HG03457 (cell line): ENCODE measurements at regions not wholly inside any gene's neighbourhood (a gene's known extent, or its start where the extent isn't known, plus 50 kb on each side); places are given as distances from the start of the nearest gene placed in this dataset.

Experiments
- ATAC-seq: cut with Tn5 transposase; IDR thresholded peaks from one replicate; pipeline ENCODE4 v1.9.1; 2021; ENCODE audit warnings: moderate number of reproducible peaks; ENCODE audit not compliant: unreplicated experiment

DNA sequence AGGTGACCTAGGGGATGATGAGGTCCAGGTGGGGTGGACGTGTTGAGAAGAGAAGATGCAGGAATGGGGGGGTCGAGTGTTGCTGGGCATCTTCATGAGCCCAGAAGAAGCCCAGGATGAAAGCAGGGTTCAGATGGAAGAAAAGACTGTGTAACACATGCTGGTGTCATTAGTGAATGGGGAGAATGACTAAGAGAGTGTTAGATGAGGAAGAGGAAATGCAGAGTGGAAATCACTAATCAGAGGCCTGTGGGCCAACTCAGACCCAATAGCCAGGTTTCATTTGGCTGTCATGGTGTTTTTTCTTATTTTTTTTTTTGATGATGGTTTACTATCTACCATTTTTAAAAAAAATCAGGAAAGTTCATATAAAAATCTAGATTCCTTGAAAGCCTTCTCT lies 180.8 kb upstream of the CAMK1G start:
- ATAC-seq: no peak

DNA sequence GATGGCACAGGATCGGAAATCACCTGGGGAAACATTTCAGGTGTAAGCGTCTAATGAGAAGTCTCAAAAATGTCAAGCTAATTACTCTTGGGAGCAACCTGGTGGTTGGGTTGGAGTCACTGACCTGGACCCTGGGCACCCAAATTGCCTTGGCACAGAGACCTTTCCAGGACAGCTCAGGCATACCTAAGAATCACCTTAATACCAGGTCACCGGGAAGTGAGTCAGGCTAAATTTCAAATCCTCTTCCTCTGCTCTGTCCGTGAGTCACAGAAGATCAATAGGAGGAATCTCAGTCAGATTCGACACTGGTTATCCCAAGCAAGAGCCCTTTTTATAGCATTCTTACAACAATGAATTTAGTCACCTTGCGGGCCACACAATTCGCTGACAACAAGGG lies 179.6 kb upstream of the CAMK1G start:
- ATAC-seq: no peak

DNA sequence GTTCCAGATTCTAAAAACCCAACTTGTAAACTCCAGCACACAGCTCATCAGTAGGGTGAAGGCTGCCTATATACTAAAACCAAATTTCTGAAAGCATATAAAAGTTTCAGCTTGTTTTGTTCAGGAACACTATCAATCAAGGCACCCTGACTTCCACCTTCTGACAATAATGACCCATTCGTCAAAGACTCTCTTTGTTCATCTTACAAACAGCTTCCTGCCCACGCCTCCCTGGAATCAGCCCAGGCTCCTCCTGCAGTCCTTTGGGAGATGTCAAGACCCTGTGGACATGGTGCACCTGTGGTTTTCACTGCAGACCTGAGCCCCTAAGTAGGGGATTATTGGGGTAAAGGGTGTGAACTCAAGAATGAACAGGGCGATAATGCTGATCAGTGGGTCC lies 178.9 kb upstream of the CAMK1G start:
- no peak for ATAC-seq

DNA sequence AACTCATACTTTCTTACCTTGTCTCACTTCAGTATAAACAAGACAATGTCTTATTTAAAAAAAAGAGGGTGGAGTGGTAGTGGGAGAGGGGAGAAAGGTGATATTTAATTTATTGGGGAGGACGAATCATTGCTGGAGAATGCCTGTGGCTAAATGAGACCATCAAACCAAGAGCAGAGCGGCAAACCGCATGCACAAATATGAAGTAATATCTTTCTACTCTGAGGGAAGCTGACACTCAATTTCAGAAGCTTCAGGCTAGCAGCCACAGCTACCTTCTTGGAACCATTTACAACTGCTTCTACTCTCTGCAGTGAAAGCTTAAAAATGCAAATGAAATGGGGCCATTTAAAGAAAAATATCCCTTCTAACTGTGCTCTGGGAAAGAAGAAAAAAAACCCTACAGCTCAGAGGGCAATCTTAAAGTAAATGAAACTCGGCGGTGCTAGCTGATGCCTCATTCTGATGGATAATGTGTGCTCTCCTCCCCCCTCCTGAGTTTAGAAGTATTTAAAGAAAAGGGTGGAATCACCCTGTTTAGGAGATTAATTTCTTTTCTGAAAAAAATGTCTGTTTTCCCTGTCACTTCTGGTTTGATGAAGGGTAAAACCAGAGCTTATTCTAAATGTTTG lies 178.2 kb upstream of the CAMK1G start:
- ATAC-seq: no peak

DNA sequence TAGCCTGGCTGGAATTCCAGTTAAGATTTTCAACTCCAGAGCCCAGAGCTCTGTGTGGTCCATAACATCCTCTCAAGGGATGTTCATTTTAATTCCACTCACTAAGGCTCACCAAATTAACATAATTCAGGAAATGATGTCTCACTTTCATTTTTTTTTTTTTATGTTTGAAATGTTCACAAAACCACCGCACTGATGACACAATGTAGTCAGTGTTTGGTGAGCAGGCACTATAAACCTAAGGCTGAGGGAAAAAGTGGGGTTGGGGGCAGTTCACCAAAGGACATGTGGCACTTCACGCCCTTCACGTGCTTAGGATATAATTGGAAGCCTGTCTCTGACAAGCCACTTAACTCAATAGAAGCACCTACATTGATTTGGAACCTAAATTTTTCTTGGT lies 177.3 kb upstream of the CAMK1G start:
- ATAC-seq: no peak

DNA sequence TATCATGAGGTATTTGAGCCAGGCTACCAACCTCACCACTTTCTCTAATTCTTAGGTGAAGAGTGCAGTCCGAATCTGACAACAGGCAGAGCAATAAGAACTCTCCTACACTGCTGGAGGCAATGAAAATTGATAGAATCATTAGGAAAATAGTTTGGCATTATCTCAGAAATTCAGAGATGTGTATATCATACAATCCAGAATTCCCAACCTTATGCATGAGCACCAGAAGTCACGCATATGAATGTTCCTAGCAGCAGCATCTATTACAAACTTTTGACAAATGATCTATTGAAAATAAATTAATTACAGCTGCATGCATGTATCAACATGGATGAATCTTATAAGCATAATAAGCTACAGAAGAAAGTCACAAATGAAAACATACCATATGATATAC lies 176.9 kb upstream of the CAMK1G start:
- ATAC-seq: no peak

DNA sequence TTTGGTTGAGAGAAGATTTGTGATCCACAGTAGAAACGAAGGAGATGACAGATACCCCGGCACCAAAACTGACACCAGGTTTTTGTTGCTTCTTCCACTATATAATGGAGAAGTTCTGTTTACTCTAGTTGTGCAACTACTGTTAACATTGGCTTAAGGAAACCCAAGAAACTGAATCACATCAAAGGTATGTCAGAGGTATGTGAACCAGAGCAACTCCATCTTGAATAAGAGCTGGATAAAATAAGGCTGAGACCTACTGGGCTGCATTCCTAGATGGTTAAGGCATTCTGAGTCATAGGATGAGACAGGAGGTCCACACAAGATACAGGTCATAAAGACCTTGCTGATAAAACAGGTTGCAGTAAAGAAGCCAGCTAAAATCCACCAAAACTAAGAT lies 173.7 kb upstream of the CAMK1G start:
- no peak for ATAC-seq

DNA sequence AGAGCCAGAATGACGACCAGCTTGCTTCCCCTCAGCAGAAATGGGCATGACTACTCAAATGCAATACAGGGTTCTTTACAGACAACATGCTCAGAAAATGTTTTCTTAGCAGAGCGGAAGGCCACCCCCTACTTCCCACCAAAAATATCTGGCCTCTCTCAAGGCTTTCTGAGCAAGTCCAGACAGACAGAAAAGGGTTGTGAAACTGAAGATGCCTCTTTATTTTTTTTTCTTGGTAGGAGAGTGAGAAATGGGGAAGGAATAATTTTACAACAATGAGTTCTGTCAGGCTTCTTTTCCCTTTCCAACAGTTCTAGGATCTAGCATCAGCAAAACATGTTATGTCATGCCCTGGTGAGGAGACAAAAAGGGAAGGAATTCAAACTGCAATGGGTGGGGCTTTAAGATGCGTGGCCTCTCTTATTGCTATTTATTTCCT lies 172.0 kb upstream of the CAMK1G start:
- no peak for ATAC-seq

DNA sequence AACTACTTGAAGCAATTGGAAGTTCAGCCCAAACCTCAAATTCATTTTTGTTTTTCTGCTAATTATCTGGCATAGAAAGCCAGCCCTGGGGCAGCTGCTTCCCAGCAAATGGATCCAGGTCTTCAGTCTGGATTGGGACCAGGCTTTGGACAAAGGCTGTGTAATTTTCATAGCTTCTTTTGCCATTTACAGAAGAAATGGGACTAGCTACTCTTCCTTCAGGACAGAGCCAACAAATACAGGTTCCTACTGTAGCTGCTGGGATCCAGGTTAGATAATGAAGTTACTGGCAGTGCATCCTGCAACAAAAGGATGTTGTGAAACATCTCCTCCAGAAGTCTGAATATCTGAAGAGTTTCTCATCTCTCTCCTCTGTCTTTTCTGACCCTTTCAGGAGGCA lies 171.5 kb upstream of the CAMK1G start:
- no peak for ATAC-seq

DNA sequence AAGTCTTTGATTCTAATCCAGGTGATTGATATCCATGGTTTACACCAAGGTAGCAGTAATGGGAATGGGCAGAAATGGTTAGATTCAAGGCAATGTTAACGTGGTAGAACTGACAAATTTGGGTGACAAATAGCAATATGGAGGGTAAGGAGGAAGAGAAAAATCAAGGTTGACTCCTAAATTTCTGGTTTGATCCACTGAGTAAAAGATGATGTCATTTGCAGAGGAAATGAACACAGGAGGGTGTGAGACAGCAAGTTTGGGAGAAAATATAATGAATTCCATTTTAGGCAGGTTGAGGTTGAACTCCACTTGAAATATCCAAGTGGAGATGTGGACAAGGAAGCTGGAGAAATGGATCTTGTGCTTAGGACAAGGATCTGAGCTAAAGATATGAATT lies 170.9 kb upstream of the CAMK1G start:
- no peak for ATAC-seq

DNA sequence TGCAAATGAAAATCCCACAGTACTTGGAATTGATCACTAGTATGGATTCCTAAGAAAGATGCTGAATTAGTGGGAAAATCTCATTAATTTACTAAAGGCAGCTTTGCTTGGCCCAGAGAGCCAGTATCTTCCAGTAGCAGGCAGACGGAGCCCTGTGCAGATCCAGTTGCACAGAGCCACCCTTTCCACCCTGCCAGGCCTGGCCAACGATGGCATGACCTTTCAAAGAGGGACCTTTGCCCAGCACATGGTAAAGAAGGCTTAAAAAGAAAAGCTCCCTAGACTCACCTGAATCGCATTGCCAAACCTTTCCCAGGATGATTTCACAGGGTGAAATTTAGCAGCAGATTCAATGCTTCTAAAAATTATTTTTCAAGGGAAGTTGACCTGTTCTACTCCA lies 170.5 kb upstream of the CAMK1G start:
- ATAC-seq: no peak

DNA sequence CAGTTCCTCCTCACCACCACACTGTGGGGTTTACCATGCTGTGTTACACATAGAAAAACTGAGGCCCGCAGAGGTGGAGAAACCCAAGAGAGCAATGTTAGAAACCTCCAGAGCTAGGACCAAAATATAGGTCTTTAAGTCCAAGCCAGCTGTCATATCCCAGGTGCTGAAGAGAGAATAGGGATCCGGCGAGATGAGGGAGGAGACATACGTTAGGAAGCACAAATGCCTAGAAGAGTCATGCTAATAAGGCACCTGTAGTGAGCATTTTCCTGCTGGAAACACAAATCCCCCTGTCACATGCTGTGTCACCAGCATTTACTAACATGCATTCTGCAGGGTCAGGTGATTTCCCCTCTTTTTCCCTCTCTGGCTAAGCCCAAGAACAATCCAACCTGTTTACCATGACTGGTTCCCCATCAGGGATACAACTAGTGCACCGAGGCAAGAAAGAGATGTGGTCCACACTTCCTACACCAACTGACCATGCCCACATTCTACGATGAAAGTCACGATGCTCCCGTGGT lies 168.6 kb upstream of the CAMK1G start:
- no peak for ATAC-seq

DNA sequence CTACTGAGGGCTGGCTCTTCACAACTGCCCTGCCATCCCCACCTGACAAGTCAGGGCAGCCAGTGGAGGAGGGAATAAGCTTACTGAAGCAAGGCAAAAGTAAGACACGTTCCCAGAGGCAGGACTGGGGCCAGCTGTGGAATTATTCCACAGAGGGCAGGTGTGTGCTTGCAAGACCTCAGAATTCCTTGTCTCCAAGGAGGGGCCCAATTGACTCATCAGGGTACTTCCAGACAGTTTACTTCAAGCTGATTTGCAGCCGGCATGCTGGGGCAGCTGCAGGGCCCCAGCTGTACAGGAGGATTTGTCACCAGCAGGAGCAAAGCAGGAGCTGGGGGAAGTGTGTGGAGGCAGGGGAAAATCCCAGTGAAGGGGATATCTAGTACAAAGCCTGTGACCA lies 167.5 kb upstream of the CAMK1G start:
- ATAC-seq: no peak

DNA sequence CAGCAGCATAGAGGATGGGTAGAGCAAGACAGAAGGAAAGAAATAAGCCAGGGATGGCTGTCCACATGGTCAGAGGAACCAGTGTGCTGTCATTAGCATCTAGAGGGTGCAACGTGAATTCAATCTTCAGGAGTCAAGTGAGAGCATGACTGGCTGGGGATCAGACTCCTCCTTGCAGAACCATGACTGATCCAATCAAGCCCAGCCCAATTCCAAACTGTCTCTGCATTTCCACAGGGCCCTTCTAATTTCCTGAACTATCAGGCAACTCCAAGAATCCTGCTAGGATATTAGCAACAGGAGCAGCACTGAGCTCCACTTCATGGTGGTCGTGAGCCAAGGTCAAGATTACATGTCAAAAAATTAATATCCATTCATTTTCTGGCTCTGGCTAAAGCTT lies 166.8 kb upstream of the CAMK1G start:
- no peak for ATAC-seq

DNA sequence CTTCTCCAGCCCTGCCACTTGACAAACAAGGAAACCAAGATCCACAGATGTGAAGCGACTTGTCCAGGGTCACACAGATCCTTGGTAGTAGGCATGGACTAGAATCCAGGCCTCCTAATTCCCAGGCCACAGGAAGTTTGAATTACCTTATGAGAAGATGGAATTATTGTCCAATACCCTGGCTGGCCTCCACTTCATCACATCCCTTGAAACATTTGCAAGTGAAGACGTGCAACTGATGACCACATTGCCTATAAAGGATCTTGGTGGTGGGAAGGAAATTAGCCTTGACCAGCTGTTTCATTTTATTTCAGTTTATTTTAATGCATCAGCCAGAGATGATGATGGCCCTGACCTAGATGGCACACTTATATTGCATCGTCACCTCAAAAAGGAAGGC lies 165.8 kb upstream of the CAMK1G start:
- no peak for ATAC-seq

DNA sequence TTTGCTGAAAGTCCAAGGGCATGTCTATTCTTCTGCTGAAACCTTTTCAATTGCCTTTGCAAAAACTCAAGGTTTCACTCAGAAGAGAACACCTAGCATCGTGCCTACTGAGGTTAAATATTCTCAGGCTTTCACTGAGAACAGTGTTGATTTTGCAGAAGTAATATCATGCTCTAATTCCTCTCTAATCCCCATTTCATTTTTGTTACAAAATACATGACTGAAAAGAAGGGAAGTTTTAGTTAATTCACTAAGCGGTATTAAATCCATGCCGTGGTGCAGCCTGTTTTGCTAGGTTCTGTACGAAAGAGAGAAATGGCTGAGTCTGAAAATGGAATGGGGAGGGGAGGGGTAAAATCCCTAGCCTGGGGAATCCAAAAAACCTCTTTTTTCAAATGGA lies 163.2 kb upstream of the CAMK1G start:
- ATAC-seq: no peak

DNA sequence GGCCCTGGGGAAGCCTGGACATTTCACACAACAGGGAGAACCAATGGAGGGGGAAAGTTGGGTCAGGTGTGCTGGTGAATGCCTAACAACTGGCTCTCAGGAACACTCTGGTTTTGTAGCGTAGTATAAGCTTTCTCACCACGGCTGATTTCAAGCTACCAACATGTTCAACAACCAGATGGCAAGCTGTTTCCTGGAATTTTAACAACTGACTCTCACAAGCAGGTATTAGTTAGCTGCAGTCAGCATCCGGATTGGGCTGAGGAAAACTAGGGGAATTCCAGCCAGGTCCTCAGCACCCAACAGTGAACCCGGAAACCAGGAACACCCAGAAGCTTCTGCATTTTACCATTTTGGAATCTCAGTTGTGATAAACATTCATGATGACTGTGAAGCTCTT lies 162.3 kb upstream of the CAMK1G start:
- no peak for ATAC-seq

DNA sequence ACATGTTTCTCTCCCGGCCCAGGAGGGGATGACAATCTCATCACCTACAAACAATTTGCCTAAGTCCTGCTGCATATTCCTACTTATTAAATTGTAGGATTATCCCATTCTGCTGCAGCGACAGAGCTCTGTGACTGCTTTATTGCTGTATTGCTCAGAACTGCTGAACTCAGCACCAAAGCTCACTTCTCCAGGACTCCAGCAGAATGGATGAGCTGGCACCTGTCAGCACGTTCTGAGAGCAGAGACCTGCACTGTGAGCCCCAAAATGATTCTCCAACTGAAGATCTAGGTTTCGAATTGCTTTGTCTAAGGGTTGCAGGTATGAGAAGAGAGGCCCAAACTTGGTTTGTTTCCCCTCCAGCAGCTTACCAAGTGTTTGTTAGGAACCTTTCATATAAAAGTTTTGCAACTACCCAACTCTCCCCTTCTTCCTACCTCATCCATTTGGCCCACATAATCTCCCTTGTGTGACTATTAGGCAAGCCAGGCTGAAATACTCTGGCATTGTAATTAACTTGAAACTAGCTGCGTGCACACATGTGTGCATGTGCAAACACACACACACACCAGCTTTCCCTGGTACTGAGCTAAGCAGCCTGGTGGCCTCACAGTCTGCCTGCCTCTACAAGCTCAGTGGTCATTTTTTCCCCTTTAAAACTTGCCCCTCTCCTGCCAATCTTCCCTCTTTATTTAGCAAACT lies 161.4 kb upstream of the CAMK1G start:
- no peak for ATAC-seq

DNA sequence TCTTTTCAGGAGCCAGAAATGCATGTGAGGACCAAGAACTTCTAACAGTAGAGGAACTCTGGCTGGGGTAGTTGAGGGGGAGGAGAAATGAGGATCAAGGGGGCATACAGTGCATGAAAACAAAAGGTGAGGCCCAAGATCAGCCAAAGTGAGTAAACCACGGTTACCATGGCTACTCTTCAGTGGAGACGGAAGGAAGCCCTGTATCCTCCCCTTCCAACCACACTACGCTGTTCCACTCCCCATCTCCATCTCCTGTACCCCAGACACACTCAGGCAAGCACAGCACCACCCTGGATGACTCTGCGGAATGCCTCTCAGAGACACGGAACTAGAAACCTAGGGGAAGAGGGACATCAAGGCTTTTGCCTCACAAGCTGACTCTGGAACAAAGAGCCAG lies 157.6 kb upstream of the CAMK1G start:
- ATAC-seq: no peak

DNA sequence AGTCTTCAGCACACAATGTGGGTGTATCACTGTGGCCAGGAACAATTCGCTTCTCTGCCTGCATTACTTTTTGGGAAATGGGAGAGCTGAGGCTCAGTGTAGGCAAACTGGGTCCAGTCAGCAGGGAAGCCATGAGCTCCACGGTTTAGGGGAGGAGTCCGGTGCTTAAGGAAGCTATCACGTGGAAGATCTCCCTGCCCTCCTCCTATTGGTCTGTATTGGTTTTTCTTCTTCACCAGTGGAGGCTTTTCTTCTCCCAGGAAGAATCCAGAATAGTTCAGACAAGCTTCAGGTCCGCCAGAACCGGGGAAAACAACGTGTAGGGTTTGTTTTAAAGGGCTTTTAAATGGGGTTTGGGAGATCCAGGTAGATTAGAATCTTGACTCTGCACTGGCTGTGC lies 156.2 kb upstream of the CAMK1G start:
- no peak for ATAC-seq

DNA sequence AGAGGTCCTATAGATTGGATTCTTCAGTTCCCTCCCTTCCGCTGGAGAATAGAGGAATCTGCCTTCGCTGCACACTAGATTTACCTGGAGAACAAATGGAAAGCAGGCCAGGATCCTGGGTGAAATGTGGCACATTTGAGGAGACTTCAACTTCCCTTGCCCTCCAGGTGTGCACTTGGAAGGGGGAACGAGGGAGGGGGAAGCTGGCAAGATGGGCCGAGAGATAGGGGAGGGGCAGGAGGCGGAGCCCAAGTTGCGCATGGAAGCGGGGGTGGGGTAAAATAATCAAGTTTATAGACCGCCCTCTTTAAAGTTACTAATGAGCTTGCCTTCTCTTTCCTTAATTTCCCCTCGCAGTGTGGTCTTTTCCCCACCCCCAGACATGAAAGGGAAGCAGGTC lies 155.7 kb upstream of the CAMK1G start:
- no peak for ATAC-seq

DNA sequence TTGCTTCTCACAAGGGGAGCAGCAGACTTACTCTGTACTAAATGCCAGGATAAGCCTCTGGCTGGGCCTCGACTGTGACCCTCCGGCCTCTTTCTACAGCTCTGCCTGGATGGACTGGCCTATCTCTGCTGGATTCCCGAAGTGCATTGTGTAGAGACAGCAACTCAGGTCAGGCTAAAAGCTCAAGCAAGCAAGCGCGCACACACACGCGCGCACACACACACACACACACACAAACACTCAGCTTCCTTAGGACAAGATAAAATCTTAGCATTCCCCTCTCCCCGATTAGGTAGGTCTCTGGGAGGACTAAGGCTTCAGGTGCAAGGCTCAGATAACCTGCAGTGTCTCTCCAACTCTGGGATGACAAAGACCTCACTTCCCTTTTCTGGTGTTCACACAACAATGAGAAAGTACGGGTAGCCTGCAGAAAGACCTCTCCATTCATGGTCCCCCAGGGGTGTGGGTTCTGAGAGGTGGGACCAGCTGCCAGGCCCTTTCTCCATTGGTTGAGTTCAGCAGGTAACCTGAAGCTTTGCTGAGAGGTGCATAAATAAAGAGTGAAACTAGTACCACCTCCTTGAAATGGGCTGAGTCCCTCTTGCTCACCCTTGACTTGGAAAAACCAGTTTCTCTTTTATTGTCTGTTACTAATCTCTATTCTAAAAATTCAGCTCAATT lies 155.1 kb upstream of the CAMK1G start:
- ATAC-seq: no peak
